Ascending aorta (tissue), 2 donors: ENCODE measurements at regions not wholly inside any gene's neighbourhood (a gene's known extent, or its start where the extent isn't known, plus 50 kb on each side); places are given as distances from the start of the nearest gene placed in this dataset.

Experiments used
- DNase-seq, 2 donors: peaks; one replicate each; pipeline ENCODE4 v3.0.0-alpha.2; 2019; ENCODE audit warnings: low spot score in 2 of 2
- H3K27ac ChIP-seq, 2 donors: fragments of 200-600 bp; sonication (generic); one replicate each; pipeline ENCODE4 v1.5.1; 2016 to 2017; ENCODE audit warnings: mild to moderate bottlenecking in 1 of 2
- H3K27me3 ChIP-seq: fragments of 200-600 bp; sonication (generic); one replicate; pipeline ENCODE4 v1.5.1; 2017
- H3K36me3 ChIP-seq, 2 donors: fragments of 200-600 bp; sonication (generic); one replicate each; pipeline ENCODE4 v1.5.1; 2016
- H3K4me1 ChIP-seq, 2 donors: fragments of 200-600 bp; sonication (generic); one replicate each; pipeline ENCODE4 v1.5.1; 2016 to 2017; ENCODE audit warnings: mild to moderate bottlenecking in 1 of 2
- H3K4me3 ChIP-seq, 2 donors: fragments of 200-600 bp; sonication (generic); one replicate each; pipeline ENCODE4 v1.5.1; 2016 to 2017; ENCODE audit warnings: mild to moderate bottlenecking in 1 of 2
- H3K9me3 ChIP-seq, 2 donors: fragments of 200-600 bp; sonication (generic); one replicate each; pipeline ENCODE4 v1.5.1; 2016
- intact Hi-C: fragments of 100-400 bp; cut with DNase I; formaldehyde crosslinking; loops from one replicate; pipeline ENCODE4 v1.15.1; 2023
- TF ChIP-seq, protein P1 (sequence below), 3 experiments: fragments of 200-600 bp in 2 of 3; fragments of 450-650 bp in 1 of 3; sonication (generic) in 2 of 3; IDR thresholded peaks; one replicate each; pipeline ENCODE4 v1.5.1; 2016 to 2019; ENCODE audit warnings: antibody characterized with exemption in 3 of 3, mild to moderate bottlenecking in 1 of 3, moderate library complexity in 1 of 3

DNA sequence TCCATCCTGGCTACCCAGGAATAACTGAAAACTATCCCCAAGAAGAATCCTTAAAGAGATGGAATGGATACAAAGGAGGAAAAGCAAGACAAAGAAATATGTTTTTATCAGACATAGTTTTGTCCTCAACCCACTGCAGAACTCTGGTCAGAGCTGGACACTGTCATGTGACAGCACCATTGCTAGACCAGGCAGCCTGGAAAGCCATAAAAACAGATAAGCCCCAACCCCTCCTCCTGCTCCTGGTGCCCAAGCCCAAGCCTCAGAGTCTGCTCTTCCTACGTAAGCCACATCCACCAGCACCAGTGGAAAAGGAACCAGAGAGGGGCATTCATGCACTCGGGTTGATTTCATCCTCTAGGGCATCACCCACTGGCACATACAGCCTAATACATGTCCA is 116.9 kb downstream of the TRIM29 start:
- DNase-seq = no peak
- TF ChIP-seq, protein P1, sequence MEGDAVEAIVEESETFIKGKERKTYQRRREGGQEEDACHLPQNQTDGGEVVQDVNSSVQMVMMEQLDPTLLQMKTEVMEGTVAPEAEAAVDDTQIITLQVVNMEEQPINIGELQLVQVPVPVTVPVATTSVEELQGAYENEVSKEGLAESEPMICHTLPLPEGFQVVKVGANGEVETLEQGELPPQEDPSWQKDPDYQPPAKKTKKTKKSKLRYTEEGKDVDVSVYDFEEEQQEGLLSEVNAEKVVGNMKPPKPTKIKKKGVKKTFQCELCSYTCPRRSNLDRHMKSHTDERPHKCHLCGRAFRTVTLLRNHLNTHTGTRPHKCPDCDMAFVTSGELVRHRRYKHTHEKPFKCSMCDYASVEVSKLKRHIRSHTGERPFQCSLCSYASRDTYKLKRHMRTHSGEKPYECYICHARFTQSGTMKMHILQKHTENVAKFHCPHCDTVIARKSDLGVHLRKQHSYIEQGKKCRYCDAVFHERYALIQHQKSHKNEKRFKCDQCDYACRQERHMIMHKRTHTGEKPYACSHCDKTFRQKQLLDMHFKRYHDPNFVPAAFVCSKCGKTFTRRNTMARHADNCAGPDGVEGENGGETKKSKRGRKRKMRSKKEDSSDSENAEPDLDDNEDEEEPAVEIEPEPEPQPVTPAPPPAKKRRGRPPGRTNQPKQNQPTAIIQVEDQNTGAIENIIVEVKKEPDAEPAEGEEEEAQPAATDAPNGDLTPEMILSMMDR (IDR thresholded peaks at IDR 0.05) = no peak
- Histone ChIP-seq H3K27me3 (no peaks in the 10 kb centered on the region), H3K9me3 (no peaks in the 10 kb centered on the region), H3K36me3 (no peaks in the 10 kb centered on the region), H3K4me1 (no peaks in the 10 kb centered on the region), H3K27ac (no peak overlapping the region), H3K4me3 (no peak overlapping the region)
- intact Hi-C loops = no loop called here

DNA sequence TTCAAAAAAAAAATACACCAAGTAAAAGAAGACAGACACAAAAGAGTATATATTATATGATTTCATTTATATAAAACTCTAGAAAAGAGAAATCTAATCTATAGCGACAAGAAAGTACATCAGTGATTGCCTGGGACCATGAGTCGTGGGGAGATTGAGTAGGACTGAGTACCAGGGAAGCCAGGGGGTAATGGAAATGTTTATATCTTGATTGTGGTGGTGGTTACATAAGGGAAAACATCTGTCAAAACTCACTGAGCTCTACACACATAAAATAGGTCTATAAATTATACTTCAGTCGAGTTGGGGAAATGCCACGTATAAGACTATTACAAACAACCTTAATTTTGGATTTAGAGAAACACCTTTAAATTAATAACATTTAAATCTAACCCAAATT is 117.4 kb downstream of the TRIM29 start:
- Histone ChIP-seq H3K4me3 (no peak overlapping the region), H3K27ac (no peak overlapping the region), H3K4me1 (no peaks in the 10 kb centered on the region), H3K9me3 (no peaks in the 10 kb centered on the region), H3K36me3 (no peaks in the 10 kb centered on the region), H3K27me3 (no peaks in the 10 kb centered on the region)
- no peak for DNase-seq
- intact Hi-C loops = no loop called here
- TF ChIP-seq, protein P1 (IDR thresholded peaks at IDR 0.05) = no peak

DNA sequence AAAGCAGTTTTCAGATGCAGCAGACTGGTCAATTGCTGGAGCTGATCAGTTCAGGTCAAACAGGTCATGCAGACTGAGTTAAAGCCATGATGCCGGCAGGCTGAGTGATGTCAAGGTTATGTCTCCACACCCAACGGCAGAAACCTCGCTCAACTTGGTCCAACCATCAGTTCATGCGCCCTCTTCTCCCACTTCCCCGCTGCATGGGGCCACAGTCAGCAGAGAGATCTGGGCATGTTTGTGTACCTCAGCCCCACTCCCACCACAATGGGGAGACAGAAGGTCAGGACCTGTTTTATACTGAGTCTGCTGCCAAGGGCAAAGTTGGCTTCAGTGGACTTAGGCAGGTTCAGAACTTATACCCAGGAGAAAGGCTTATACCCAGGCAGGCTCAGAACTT is 118.7 kb downstream of the TRIM29 start:
- H3K36me3 ChIP-seq = no peaks in the 10 kb centered on the region
- intact Hi-C loops = no loop called here
- no peaks in the 10 kb centered on the region for H3K27me3 ChIP-seq
- no peak overlapping the region for H3K27ac ChIP-seq
- H3K4me1 ChIP-seq = no peaks in the 10 kb centered on the region
- DNase-seq = no peak
- TF ChIP-seq, protein P1 (IDR thresholded peaks at IDR 0.05) = no peak
- no peaks in the 10 kb centered on the region for H3K9me3 ChIP-seq
- no peak overlapping the region for H3K4me3 ChIP-seq

DNA sequence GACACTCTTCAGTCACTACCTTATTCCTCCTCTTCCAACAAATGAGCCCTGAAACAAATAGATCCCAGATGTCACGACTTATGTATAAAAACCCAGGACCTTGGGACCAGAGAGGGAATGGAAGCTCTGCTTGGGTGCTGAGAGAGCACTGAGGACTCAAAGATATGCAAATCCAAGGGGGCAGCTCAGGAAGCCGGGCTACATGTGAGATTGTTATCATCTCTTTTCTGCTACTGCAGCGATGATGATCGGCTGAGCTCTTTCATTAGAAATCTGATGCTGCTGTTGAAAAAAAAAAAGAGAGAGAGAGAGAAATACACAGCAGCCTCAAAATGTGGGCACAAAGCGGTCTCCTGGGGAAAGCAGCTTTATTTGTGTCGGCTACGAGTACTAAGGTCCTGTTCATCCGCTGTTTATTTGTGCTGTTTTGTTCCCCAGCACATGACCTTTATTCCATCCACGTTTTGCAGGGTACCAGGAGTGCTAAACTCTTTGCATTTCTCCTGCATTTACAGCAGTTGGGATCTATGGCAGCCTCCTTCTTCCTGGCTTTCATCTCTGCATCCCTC is 120.2 kb downstream of the TRIM29 start:
- no peak for DNase-seq
- no peaks in the 10 kb centered on the region for H3K27me3 ChIP-seq
- no peak overlapping the region for H3K27ac ChIP-seq
- H3K36me3 ChIP-seq = no peaks in the 10 kb centered on the region
- intact Hi-C loops = no loop called here
- H3K4me3 ChIP-seq = no peak overlapping the region
- H3K4me1 ChIP-seq = no peaks in the 10 kb centered on the region
- TF ChIP-seq, protein P1 (IDR thresholded peaks at IDR 0.05) = no peak
- no peaks in the 10 kb centered on the region for H3K9me3 ChIP-seq

DNA sequence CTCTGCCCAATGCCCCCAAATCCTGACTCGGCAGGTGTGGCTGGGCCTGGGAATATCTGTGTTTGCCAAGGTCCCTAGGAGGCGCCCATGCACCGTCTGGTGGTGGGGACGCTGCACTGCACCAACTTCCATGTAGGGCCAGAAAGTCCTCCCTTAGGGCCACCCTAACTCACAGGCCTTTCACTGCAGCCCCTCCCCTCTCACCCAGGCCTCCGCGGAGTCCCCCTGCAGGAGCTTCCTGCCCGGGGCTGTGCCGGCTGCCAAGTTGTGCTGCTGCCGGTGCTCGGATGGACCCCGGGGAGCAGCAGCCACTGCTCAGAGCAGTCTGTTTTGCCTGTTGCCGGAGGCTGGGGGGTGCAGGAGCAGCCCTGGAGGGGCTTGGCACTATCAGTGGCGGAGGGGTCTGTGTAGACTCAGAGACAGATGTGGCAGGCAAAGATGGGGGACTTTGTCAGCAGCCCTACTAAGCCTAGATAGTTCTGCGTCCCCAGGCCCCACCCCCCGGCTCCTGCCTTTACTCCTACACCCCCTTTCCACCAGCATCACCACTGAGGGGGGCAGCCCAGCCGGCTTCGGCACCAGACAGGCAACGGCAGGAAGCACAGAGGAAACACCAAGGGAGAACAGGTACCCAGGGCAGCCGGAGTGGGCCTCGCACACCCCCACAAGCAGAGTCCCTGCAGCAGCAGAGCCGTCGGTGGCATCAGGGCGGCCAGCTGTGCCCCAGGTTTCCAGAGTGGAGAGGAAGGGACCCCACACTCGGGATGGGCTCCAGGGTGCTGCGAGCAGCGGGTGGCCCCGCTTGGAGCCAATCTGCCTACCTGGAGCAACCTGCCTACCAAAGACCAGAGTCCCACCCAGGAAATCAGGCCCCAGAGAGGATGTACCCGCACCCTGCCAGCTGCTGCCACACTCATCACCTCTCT is 124.3 kb downstream of the TRIM29 start:
- Histone ChIP-seq H3K36me3 (no peaks in the 10 kb centered on the region), H3K27me3 (no peaks in the 10 kb centered on the region), H3K4me1 (no peaks in the 10 kb centered on the region), H3K27ac (no peak overlapping the region), H3K4me3 (no peak overlapping the region), H3K9me3 (no peaks in the 10 kb centered on the region)
- TF ChIP-seq, protein P1 (IDR thresholded peaks at IDR 0.05) = peak in 2 of 3 experiments; percentile 51 to 56
- intact Hi-C loops = loop anchor here (5.0 kb wide), 2 partner anchors 94 to 346 kb away; no protein-coding TSS in a partner anchor
- DNase-seq = no peak
